NCI-H2227 (cell line): ENCODE measurements at regions not wholly inside any gene's neighbourhood (a gene's known extent, or its start where the extent isn't known, plus 50 kb on each side); places are given as distances from the start of the nearest gene placed in this dataset.
"Not testable (repeated sequence)": the region's sequence is repeated elsewhere in the genome, so short reads cannot be mapped to it uniquely, and the experiment has no call there.

Experiments
- DNase-seq: peaks from one replicate; lab custom pipeline; 2025; ENCODE audit not compliant: unreplicated experiment; lab: John Stamatoyannopoulos, UW

DNA sequence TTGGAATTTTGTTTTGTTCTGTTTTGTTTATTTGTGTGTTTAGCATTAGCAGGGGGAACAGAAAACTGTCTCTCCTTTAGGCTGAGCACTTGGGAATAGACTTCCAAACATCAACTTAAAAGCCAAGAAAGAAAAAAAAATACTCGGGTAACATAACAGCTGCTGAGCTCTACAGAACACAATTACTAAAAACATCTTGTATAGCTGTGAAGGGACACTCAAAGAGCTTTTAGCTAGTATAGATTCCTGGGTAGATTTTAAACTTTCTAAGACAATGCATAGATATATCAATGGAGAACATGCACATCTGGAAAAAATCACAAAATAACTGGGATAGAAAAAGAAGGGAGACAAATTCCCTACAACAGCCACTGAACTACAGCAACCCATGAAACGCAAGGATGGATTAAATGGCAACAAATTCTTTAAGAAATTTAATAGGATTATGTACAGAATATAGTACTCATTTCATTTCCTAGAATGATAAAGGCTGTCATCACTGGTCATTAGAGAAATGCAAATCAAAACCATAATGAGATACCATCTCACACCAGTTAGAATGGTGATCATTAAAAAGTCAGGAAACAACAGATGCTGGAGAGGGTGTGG lies 174.3 kb upstream of the KRR1 start:
- DNase-seq, result no peak

GRCh38 chr12:75684678-75685616 lies 173.5 kb upstream of the KRR1 start:
- DNase-seq, result no peak

GRCh38 chr12:75683995-75684586 lies 172.7 kb upstream of the KRR1 start:
- not testable (repeated sequence) for DNase-seq

DNA sequence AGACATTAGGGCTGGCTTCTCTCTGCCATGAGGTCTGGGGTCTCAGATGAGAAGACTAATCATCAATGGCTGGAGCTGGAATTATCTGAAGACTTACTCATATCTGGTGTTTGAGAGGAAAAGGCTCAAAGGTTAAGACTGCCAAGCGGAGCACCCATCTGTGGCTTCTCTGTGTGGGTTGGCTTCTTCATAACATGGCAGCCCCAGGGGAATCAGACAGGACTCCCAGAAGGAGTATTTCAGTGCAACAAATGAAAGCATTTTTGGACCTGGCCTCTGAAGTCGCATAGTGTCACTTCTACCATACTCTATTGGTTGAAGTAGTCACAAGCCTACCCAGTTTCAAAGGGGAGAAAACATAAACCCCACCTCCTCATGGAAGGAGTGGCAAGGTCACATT lies 171.8 kb upstream of the KRR1 start:
- no peak for DNase-seq

DNA sequence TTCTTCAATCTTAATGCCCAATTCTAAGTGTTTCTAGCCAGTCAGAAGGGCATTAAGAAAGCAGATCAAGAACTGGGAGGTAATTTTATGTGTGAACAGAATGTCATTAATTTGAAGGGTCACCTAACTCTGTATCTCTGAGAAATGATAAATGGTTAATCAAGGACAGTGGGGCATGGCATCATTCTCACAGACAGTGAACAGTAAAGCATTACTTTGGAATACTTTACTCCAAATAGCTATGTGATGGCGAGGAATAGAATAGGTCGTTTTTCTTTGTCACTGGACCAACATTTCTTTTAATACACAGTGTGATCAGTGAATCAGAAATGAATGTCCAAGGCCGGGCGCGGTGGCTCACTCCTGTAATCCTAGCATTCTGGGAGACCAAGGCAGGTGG lies 166.1 kb upstream of the KRR1 start:
- no peak for DNase-seq

- DNase-seq, result no peak
These were observed 163.0 kb upstream of the KRR1 start for GRCh38 chr12:75674393-75674792.

- no peak for DNase-seq
These were observed 160.8 kb upstream of the KRR1 start for GRCh38 chr12:75672200-75672599.

- no peak for DNase-seq
These were observed 158.8 kb upstream of the KRR1 start for GRCh38 chr12:75670216-75670615.

DNA sequence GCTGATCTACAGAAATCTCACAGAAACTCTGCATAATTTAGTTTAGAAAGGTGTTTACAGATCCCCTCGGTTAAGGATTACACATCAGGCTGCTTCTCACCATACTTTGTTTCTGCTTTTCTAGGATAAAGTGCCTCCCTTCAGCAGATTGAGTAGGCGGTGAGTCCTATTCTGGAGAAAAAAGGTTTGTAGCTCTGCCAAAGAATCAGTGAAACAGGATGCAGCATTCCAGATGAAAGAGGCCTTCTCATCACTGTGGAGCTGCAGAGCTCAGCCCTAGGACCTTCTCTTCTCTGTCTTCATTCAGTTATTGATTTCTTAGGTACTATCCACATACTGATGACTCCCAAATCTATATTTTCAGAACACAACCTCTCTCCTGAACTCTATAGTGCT lies 155.5 kb upstream of the KRR1 start:
- no peak for DNase-seq

DNA sequence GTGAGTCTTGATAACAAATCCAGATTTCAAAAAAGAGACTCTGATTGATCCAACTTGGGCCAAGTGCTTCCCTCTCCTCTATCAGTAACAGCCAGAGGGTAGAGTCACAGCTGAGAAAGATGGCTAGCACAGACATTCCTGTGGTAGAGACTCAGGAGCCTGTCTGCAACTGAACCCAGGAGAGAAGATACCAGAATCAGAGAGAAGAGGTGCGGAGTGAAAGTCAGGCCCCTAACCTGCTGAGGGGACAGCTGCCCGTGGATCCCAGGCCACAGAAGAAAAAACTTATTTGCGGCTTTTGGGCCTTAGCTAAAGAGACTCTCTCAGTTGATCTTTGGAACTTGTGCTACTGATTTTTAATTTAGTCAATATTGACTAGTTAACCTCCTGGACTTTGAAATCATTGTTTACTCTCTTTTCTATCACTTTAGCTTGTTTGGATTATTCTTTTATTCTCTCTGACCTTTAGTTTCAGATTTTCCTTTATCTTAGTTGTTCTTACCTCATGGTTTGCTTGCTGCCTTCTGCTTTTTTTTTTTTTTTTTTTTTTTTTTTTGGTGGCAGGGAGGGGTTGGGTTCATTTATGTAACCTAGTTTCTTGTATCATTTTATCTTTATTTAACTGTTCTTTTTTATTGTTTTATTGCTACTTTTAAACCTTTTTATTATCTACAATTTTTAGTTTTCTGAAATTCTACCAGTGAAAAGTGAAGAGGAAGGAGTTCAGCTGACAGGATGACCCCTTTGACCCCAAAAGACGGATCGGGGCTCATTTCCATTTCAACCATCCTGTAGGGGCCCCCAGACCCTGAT lies 154.9 kb upstream of the KRR1 start:
- no peak for DNase-seq

- DNase-seq, result peak; percentile 34
These were observed 153.8 kb upstream of the KRR1 start for GRCh38 chr12:75665216-75665615.

DNA sequence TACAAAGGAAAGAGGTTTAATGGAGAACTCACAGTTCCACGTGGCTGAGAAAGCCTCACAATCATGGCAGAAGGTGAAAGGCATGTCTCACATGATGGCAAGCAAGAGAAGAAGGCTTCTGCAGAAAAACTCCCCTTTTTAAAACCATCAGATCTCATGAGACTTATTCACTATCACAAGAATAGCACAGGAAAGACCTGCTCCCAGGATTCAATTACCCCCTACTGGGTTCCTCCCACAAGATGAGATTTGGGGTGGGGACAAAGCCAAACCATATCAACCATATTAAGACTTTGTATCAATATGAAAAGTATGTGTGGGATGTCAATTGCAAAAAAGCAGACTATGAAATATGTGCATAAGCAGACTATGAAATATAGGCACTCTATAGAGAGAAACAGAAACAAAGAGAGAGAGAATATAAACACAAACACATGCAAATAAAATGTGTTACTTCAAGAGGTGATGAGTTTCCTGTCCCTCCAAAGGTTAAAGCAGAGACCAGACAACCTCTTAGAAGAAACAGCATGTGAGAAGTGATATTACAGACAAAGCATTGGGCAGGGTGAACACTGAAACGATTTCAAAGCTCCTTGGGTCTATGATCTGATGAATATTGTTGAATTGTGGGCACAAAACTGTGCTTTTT lies 151.2 kb upstream of the KRR1 start:
- DNase-seq, result no peak

- DNase-seq, result no peak
These were observed 150.5 kb upstream of the KRR1 start for GRCh38 chr12:75661908-75662307.

DNA sequence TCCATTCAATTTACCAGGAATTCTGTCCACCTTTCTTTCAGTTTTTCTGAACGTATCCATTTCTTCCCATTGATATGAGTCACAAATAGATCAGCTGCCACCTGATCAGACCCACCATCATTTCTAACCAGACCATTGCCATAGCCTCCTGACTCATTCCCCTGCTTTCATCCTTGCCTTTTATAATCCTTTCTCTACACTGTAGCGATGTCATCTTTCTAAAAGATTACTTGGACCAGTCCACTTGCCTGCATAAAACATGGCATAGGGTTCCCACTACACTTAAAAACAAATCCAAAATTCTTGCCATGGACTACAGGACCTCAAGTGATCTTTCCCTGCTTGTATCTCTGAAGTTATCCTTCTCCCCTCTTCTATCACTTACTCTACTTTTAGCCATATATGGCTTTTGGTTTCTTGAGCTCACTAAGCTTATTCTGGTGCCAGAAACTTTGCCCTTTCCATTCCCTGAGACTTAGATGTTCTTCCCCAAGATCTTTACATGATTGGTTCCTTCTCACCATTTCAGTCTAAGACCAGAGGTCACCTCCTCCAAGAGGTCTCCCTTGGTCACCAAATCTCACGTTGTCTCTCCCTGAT lies 149.5 kb upstream of the KRR1 start:
- no peak for DNase-seq

GRCh38 chr12:75660107-75660530 lies 148.7 kb upstream of the KRR1 start:
- no peak for DNase-seq

GRCh38 chr12:75658901-75659823 lies 147.8 kb upstream of the KRR1 start:
- DNase-seq, result no peak

GRCh38 chr12:75658286-75658685 lies 146.9 kb upstream of the KRR1 start:
- DNase-seq, result no peak

DNA sequence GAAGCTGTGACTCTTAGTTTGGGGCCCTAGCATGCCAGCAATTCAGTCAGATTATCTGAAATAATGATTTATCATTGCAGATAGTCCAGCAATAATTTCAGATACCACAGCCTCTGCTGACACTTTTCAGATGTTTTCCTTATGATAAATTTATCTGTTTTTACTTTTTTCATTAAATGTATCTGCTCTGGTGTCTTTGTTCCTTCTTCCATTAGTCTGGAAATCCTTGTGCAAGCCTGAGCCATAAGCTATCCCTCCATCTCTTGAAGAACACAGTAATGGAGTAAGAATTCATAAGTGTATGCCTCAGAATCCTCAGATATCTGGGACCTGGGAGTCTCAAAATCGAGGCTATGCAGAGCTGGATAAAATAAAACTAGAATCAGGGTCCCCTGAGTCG lies 146.4 kb upstream of the KRR1 start:
- DNase-seq, result no peak

- DNase-seq, result not testable (repeated sequence)
These were observed 145.9 kb upstream of the KRR1 start for GRCh38 chr12:75657354-75657753.
